Stimulated activated CD4-positive, alpha-beta T cell treated with anti-CD3 and anti-CD28 coated beads, Interleukin-4, amount 100 ng/mL, for 24 hours (primary cell): ENCODE measurements at regions not wholly inside any gene's neighbourhood (a gene's known extent, or its start where the extent isn't known, plus 50 kb on each side); places are given as distances from the start of the nearest gene placed in this dataset.

Source experiments
- DNase-seq: peaks from one replicate; pipeline ENCODE4 v3.0.0-alpha.2; 2020

DNA sequence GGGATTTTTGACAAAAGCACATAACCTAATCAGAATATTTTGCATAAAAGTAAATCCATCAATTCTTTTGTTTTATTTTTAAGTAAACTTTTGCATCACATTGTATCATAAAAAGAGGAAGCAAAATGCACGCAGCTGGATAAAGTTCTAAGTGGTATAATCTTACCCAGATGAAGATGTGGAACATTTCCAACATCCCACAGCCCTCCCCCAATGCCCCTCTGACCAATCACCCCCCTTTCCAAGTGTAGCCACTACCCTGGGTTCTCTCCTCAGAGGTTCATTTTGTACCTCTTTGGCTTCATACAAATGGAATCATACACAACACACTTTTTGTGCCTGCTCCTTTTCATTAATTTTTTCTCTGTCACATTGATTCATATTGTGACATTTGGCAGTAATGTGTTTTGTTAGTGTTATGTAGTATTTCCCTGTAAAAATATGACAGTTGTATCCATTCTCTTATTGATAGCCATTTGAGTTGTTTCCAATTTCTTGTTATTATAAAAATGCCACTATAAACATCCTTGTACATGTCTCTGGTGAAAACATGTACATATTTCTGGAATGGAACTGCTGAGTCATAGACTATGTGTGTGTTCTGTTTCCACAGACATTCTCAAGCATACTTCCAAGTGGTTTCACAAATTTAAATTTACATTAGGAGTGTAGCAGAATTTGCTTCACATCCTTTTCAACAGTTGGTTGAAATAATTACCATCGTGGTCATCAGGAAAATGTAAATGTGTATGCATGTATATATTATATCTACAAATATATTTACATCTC, 92.9 kb upstream of the SYNDIG1 start:
- no peak for DNase-seq

DNA sequence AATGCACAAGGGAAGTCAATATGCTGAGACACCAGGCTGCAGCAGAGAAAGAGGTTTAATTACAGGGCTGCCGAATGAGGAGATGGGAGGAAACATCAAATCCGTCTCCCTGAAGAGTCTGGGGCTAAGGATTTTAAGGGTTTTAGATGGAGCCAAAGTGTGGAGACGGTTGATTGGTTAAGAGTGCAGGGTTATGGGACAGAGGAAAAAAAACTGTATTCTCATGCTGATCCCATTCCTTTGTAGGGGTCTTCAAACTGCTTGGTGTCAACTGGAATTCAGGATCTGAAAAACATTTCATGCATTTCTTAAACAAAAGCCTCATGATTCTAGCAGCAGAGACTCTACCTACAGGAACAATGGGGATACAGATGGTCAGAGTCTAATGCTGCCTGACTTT, 96.1 kb upstream of the SYNDIG1 start:
- DNase-seq: no peak

- DNase-seq: no peak
Measured at GRCh38 chr20:24370911-24371695, 98.3 kb upstream of the SYNDIG1 start.

GRCh38 chr20:24370249-24370648, 99.2 kb upstream of the SYNDIG1 start:
- DNase-seq: no peak

DNA sequence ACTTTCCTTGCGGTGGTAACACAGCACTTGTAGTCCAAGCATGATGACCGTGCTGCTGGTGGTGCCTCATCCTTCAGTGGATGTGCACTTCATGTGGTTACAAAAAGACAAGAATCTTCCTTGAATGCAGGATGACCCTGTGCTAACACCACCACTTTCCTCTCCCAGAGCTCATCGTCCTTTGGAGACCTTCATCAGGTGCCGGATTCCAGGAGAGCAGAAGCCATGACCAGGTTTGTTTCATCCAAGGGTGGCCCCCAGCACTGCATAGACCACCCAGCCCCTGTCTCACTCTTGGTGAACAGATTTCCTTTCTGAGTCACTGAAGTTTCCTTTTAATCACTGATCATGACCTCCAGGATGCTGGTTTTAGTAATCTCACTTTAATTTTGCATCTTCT, 101.2 kb upstream of the SYNDIG1 start:
- DNase-seq: no peak

GRCh38 chr20:24366336-24367004, 103.0 kb upstream of the SYNDIG1 start:
- DNase-seq: no peak

- no peak for DNase-seq
Measured at GRCh38 chr20:24365670-24366069, 103.8 kb upstream of the SYNDIG1 start.

DNA sequence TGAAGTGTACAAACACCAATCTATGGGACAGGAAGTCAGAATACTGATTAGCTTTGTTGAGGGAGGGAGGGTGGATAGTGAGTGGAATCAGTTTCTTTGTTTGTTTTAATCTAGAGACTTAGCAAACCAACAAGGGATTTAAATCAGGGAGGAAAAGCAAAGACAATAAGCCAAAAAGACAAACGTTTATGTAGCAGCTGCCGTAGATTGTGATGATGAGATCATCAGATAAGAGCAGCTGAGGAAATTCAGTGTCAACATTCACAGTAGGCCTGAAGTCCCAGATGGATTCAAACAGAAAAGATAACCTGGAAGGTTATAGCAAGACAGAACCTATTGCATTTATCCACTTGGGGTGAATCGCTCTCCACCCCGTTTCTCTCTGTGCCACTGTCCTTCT, 104.9 kb upstream of the SYNDIG1 start:
- DNase-seq: no peak

DNA sequence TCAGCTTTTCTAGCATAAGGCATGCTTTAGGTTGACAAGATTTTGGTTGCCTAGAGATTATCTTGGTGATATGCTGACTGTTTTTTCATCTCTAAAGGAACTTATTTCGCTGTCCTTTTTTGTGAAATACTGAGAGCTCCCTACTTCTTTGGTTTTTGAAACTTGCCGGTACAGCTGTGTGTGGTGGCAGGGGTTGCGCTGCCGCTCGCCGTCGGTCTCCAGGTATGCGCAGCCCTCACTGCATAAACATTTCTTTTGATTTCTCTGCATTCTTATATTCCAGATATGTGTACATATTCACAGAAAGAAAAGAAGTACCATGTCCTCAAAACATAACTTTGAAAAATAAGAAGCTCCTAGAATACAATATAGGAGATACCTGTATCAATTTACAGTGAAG, 106.4 kb upstream of the SYNDIG1 start:
- no peak for DNase-seq

- no peak for DNase-seq
Measured at GRCh38 chr20:24362080-24362479, 107.3 kb upstream of the SYNDIG1 start.

DNA sequence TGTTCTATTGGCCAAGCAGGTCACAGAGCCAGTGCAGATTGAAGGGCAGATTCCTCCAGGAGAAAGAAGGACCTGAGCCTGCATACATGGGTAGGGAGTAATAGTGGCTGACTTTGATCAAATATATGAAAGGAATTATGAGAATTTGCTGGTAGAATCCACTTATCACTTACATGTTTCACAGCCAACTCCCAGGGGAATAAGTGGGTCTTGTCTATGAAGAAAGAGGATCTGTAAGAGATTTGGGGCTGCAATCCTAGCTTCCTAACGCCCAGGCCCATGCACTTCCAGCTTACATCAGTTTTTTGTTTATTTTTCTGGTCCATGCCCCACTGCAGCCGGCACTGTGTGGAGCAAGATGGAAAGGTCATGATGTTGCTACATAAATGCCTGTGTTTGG, 107.9 kb upstream of the SYNDIG1 start:
- no peak for DNase-seq

DNA sequence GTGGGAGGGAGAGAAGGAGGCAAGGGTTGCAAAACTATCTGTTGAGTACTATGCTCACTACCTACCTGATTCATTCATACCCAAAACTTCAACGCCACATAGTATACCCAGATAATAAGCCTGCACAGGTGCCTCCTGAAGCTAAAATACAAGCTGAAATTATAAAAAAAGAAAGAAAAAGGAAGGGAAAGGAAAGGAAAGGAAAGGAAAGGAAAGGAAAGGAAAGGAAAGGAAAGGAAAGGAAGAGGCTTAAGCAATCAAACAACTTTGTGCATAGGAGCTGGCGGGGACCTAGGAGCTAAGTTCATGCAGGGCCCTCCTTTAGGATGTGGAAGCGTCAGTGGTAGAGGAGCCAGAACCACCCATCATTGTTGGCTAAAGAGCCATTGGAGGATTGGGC, 108.9 kb upstream of the SYNDIG1 start:
- DNase-seq: no peak

- no peak for DNase-seq
Measured at GRCh38 chr20:24359321-24360027, 110.0 kb upstream of the SYNDIG1 start.

DNA sequence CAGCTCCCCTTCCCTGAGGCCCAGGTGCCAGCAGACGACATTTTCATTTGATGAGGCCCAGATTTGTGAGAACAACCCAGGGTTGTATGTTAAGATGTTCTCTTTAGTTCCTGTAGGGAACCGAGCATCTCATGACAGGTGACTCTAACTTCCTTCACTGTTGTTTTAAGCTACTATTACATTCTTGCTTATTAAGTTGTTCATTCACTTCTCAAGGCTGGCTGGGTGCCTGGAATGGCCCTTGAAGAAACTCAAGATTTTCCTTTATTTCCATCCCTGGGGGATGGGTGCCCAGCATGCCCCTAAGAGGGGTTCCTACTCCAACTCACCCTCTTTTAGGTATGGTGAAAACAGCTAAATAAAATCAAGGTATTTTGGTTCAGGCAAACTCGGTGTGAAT, 111.5 kb upstream of the SYNDIG1 start:
- DNase-seq: no peak

- no peak for DNase-seq
Measured at GRCh38 chr20:24357177-24357576, 112.3 kb upstream of the SYNDIG1 start.

DNA sequence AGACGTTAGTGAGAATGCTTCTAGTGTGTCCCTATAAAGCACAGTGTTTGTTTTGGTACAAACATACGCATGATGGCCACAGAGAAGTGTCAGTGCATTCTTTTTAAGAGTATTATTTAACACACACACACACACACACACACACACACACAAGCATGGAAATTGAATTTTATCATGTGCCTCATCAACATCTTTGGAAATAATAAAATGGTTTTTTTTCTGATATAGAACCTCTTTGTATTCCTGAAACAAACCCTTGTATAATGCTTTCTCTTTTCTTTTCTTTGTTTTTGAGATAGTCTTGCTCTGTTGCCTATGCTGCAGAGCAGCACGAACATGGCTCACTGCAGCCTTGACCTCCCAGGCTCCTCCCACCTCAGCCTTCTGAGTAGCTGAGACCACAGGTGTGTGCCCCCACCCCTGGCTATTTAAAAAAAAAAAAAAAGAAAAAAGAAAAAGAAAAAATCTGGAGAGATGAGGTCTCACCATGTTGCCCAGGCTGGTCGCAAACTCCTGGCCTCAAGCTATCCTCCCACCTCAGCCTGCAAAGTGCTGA, 116.2 kb upstream of the SYNDIG1 start:
- no peak for DNase-seq

- no peak for DNase-seq
Measured at GRCh38 chr20:24350923-24351368, 118.5 kb upstream of the SYNDIG1 start.

DNA sequence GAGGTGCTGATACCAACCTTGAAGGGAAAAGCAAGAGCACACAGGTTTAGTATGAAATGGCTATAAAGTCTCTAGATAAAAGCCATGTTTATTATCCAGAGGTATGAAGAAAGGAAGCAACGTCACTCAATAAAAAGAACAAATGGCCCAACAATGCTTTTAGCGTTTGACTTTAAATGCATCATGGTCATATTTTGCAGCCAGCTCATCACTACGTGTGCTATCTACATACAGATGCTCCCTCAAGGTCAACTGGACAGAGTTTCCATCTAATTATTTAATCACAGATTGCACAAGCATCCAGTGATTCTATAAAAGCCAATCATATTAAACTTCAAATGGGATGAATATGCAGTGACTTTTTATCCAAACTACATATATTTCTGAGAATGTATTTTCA, 127.6 kb upstream of the SYNDIG1 start:
- DNase-seq: no peak

DNA sequence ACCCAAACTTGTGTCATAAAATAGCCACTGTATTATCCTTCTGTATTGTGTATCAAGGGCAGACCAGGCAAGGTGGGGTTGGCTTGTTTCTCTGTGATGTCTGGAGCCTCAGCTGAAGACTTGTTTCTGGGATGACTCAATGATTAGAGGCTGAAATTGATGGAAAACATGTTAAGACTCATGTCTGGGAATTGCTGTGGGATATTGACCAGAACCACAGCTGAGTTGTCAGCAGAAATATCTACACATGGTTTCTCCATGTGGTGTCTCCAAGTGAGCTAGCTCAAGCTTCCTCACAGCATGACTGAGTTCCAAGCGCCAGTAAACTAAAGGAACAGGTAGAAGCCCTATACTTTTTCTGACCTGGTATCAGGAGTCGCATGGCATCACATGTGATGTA, 128.5 kb upstream of the SYNDIG1 start:
- DNase-seq: no peak

GRCh38 chr20:24339210-24339641, 130.2 kb upstream of the SYNDIG1 start:
- no peak for DNase-seq

DNA sequence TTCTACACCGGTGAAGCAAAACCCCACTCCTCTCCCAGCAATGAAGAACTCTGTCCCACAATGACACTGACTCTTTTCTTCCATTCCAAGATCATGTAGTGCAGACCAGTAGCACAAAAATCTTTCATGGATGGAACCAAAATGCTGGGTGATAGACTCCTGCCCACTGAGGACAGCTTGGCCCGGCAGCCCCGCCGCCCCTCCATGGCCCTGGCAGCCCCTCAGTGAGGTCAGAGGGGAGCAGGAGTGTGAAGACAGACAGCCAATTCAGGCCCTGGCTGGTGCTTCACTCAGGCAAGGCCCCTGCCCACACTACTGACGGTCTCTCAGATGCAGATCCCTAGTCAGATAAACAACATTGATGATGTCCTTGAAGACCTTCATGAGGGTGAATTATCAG, 131.9 kb upstream of the SYNDIG1 start:
- no peak for DNase-seq

GRCh38 chr20:24337069-24337468, 132.4 kb upstream of the SYNDIG1 start:
- no peak for DNase-seq

DNA sequence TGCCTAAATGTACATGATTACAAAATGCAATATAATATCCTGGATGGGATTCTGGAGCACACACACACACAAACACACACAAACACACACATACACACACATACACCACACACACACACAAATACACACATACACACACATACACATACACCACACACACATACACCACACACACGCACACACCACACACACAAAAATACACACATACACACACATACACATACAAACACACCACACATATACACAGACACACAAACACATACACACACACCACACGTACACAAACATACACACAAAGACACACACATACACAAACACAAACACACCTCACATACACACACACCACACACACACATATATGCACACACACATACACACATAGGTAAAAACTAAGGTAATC, 134.6 kb upstream of the SYNDIG1 start:
- DNase-seq: no peak
